Stimulated activated CD4-positive, alpha-beta T cell treated with anti-CD3 and anti-CD28 coated beads, TNF-alpha, amount 100 ng/mL, for 4 hours (primary cell): ENCODE measurements at regions not wholly inside any gene's neighbourhood (a gene's known extent, or its start where the extent isn't known, plus 50 kb on each side); places are given as distances from the start of the nearest gene placed in this dataset.

Source experiments
- DNase-seq, 3 experiments: peaks; one replicate each; pipeline ENCODE4 v3.0.0-alpha.2; 2020; ENCODE audit warnings: low read depth in 3 of 3

DNA sequence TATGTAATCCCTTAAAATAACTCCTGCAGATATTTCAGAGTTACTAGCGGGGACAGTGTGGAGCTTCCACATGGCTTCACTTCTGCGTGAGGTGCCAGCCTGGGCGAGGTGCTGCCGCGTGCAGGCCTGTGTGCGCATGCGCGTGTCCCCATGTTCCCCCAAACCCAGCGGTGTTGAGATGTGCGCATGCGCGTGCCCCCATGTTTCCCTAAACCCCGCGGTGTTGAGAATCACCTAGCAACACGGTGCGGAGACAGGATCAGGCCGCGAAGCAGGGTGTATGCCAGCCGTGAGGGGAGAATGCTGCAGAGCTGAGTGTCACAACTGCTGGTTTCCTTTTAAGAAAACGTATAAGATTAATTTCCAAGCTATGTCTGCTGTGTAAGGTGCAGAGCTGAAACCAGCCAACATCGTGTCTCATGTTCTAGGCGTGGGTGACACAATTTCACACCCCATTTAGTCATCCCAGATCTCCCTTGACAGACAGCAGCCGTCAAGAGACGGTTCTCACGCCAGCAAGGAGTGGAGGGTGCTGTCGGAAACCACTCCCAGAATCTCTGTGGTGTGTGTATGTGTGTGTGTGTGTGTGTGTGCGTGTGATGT lies 71.9 kb upstream of the ADARB2 start:
- DNase-seq = no peak

DNA sequence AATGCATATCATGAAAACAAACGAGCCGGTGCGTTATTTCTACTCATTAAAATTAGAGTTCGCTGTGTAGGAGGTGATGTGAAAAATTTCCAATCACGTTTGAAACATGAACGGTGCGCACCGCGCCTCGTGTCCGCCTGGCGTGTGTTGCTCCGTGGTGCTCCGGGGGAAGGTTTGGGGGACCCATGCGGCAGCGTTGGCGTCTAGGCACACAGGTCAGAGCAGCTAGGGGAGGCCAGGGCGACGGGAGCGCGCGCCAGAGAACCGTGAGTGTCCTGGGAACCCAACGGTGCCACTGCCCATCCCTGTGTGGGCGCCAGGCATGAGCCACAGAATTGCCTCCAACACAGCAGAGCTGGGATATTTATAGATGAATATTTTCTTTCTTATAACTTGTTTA lies 70.6 kb upstream of the ADARB2 start:
- DNase-seq = no peak

DNA sequence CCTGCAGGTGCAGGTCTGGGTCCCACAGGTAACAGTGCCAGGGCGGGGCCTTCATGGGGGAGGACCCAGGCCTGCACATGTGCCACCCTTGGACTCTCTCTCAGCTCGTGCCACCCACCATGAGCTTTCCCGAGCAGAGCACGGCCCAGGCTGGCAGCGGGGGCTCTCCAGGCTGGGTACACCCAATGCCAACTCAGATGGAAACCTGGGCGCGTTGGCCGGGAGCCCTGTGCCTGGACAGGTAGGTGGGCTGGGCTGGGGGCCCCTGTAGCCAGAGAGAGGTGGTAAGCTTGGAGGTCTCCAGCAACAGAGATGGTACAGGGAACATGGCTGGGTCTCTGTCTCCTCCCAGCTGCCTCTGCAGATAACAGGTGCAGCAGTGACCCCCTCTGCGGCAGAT lies 69.9 kb upstream of the ADARB2 start:
- DNase-seq = no peak

DNA sequence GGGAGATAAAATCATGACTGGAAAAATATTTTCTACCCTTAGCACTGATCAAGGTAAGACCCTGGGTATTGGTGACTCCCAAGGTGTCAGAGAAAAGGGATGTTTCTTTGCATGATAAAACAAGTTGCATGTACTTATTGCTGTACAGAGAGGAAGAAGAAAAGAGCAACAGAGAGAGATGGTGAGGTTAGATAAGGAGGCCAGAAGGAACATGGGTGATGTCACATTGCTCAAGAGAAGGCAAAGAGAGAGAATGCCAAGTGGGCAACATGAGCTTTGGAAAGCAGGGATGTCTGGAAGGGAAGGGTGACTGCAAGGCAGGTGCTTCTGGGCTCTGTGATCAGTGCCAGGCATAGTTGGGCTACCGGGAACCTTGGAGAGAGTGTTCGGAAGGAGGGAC lies 65.1 kb upstream of the ADARB2 start:
- DNase-seq = no peak

DNA sequence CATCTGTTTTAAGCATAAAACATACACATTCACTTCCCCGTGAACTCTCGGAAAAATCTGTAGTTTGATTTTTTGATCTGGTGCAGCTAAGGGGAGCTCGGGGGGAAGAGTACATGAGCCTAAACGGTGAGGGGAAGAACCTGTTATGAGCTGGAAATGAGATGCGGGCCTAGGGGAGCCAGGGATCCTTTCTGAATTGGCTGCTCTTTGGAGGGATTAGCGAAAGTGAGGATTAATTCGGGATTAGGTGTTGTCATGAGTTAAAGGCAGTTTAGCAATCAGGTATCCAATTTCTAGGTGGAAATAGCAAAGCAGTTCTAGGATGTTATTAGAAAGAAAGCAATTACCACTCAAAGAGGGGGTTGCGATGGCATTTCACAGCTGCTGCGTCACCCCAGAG lies 51.1 kb upstream of the ADARB2 start:
- DNase-seq = no peak
